ENCODE measurements at regions not wholly inside any gene's neighbourhood (a gene's known extent, or its start where the extent isn't known, plus 50 kb on each side); places are given as distances from the start of the nearest gene placed in this dataset.

- no peak overlapping the region for H3K4me3 ChIP-seq (ENCODE audit: low read depth, low read length)
- no peak overlapping the region for H2BK5ac ChIP-seq (ENCODE audit: low read depth, low read length, poor library complexity)
- H4K8ac ChIP-seq (ENCODE audit: low read depth, low read length): no peak overlapping the region
- H2AK5ac ChIP-seq (ENCODE audit: low read length): no peak overlapping the region
- no peaks in the 10 kb centered on the region for H3K4me1 ChIP-seq (ENCODE audit: control insufficient read depth in 1 of 2, insufficient read depth in 2 of 2, low read length in 2 of 2)
- H3K9ac ChIP-seq (ENCODE audit: low read length): no peak overlapping the region
- no peak for DNase-seq
- no peak overlapping the region for H2AFZ ChIP-seq (ENCODE audit: insufficient read depth, low read length, poor library complexity)
- no peak overlapping the region for H3K23ac ChIP-seq (ENCODE audit: low read length)
- no peak overlapping the region for H4K91ac ChIP-seq (ENCODE audit: low read depth, low read length)
- H2BK120ac ChIP-seq (ENCODE audit: insufficient read depth, low read length, poor library complexity): no peak overlapping the region
- no peak overlapping the region for H3K14ac ChIP-seq (ENCODE audit: low read length)
- H3K9me3 ChIP-seq (ENCODE audit: insufficient read depth, low read depth, low read length): no peaks in the 10 kb centered on the region
- H3K79me2 ChIP-seq (ENCODE audit: control insufficient read depth, insufficient read depth, low read length, poor library complexity): no peaks in the 10 kb centered on the region
- H3K36me3 ChIP-seq (ENCODE audit: control insufficient read depth in 1 of 2, insufficient read depth in 2 of 2, low read length in 2 of 2): no peaks in the 10 kb centered on the region
- WGBS (ENCODE audit: extremely low coverage, insufficient coverage, insufficient read length): no CpG with 5 or more reads among the region's 10 CpGs
- H4K12ac ChIP-seq (ENCODE audit: low read depth, low read length): no peak overlapping the region
- no peaks in the 10 kb centered on the region for H3K79me1 ChIP-seq (ENCODE audit: low read length)
- no peak overlapping the region for H3K27ac ChIP-seq (ENCODE audit: low read depth, low read length)
- H3K4ac ChIP-seq (ENCODE audit: low read depth, low read length): no peak overlapping the region
- no peak overlapping the region for H3K4me2 ChIP-seq (ENCODE audit: low read length)
- no peaks in the 10 kb centered on the region for H3K27me3 ChIP-seq (ENCODE audit: insufficient read depth, low read length)
- no peak overlapping the region for H2BK12ac ChIP-seq (ENCODE audit: low read length)
- no peak overlapping the region for H3K18ac ChIP-seq (ENCODE audit: low read length)
These were observed 928.7 kb downstream of the LRFN5 start for GRCh38 chr14:42535397-42535796.

GRCh38 chr14:42533476-42533875 lies 926.8 kb downstream of the LRFN5 start:
- no peak overlapping the region for H3K14ac ChIP-seq (ENCODE audit: low read length)
- H3K4me3 ChIP-seq (ENCODE audit: low read depth, low read length): no peak overlapping the region
- DNase-seq: no peak
- H4K12ac ChIP-seq (ENCODE audit: low read depth, low read length): no peak overlapping the region
- H3K4me1 ChIP-seq (ENCODE audit: control insufficient read depth in 1 of 2, insufficient read depth in 2 of 2, low read length in 2 of 2): no peaks in the 10 kb centered on the region
- H3K27me3 ChIP-seq (ENCODE audit: insufficient read depth, low read length): no peaks in the 10 kb centered on the region
- no peak overlapping the region for H4K91ac ChIP-seq (ENCODE audit: low read depth, low read length)
- H3K4ac ChIP-seq (ENCODE audit: low read depth, low read length): no peak overlapping the region
- H2BK5ac ChIP-seq (ENCODE audit: low read depth, low read length, poor library complexity): no peak overlapping the region
- H2AFZ ChIP-seq (ENCODE audit: insufficient read depth, low read length, poor library complexity): no peak overlapping the region
- H3K36me3 ChIP-seq (ENCODE audit: control insufficient read depth in 1 of 2, insufficient read depth in 2 of 2, low read length in 2 of 2): no peaks in the 10 kb centered on the region
- no peaks in the 10 kb centered on the region for H3K9me3 ChIP-seq (ENCODE audit: insufficient read depth, low read depth, low read length)
- no peaks in the 10 kb centered on the region for H3K79me1 ChIP-seq (ENCODE audit: low read length)
- H2BK12ac ChIP-seq (ENCODE audit: low read length): no peak overlapping the region
- WGBS (ENCODE audit: extremely low coverage, insufficient coverage, insufficient read length): no CpG with 5 or more reads among the region's 1 CpG
- no peak overlapping the region for H3K9ac ChIP-seq (ENCODE audit: low read length)
- no peak overlapping the region for H4K8ac ChIP-seq (ENCODE audit: low read depth, low read length)
- no peak overlapping the region for H2AK5ac ChIP-seq (ENCODE audit: low read length)
- no peak overlapping the region for H3K27ac ChIP-seq (ENCODE audit: low read depth, low read length)
- H3K4me2 ChIP-seq (ENCODE audit: low read length): no peak overlapping the region
- no peak overlapping the region for H2BK120ac ChIP-seq (ENCODE audit: insufficient read depth, low read length, poor library complexity)
- H3K23ac ChIP-seq (ENCODE audit: low read length): no peak overlapping the region
- no peaks in the 10 kb centered on the region for H3K79me2 ChIP-seq (ENCODE audit: control insufficient read depth, insufficient read depth, low read length, poor library complexity)
- no peak overlapping the region for H3K18ac ChIP-seq (ENCODE audit: low read length)

- no peaks in the 10 kb centered on the region for H3K36me3 ChIP-seq (ENCODE audit: control insufficient read depth in 1 of 2, insufficient read depth in 2 of 2, low read length in 2 of 2)
- H3K18ac ChIP-seq (ENCODE audit: low read length): no peak overlapping the region
- no peak overlapping the region for H3K14ac ChIP-seq (ENCODE audit: low read length)
- H3K9ac ChIP-seq (ENCODE audit: low read length): no peak overlapping the region
- H4K91ac ChIP-seq (ENCODE audit: low read depth, low read length): no peak overlapping the region
- no peak overlapping the region for H2BK120ac ChIP-seq (ENCODE audit: insufficient read depth, low read length, poor library complexity)
- H3K4me3 ChIP-seq (ENCODE audit: low read depth, low read length): no peak overlapping the region
- no peak for DNase-seq
- H3K27me3 ChIP-seq (ENCODE audit: insufficient read depth, low read length): no peaks in the 10 kb centered on the region
- no CpG with 5 or more reads among the region's 2 CpGs for WGBS (ENCODE audit: extremely low coverage, insufficient coverage, insufficient read length)
- no peak overlapping the region for H2BK12ac ChIP-seq (ENCODE audit: low read length)
- H3K9me3 ChIP-seq (ENCODE audit: insufficient read depth, low read depth, low read length): no peaks in the 10 kb centered on the region
- H3K79me1 ChIP-seq (ENCODE audit: low read length): no peaks in the 10 kb centered on the region
- H3K4me2 ChIP-seq (ENCODE audit: low read length): no peak overlapping the region
- H3K4ac ChIP-seq (ENCODE audit: low read depth, low read length): no peak overlapping the region
- H2BK5ac ChIP-seq (ENCODE audit: low read depth, low read length, poor library complexity): no peak overlapping the region
- no peak overlapping the region for H2AK5ac ChIP-seq (ENCODE audit: low read length)
- no peak overlapping the region for H3K23ac ChIP-seq (ENCODE audit: low read length)
- no peak overlapping the region for H3K27ac ChIP-seq (ENCODE audit: low read depth, low read length)
- no peak overlapping the region for H4K12ac ChIP-seq (ENCODE audit: low read depth, low read length)
- H4K8ac ChIP-seq (ENCODE audit: low read depth, low read length): no peak overlapping the region
- no peaks in the 10 kb centered on the region for H3K4me1 ChIP-seq (ENCODE audit: control insufficient read depth in 1 of 2, insufficient read depth in 2 of 2, low read length in 2 of 2)
- H2AFZ ChIP-seq (ENCODE audit: insufficient read depth, low read length, poor library complexity): no peak overlapping the region
- H3K79me2 ChIP-seq (ENCODE audit: control insufficient read depth, insufficient read depth, low read length, poor library complexity): no peaks in the 10 kb centered on the region
These were observed 925.5 kb downstream of the LRFN5 start for GRCh38 chr14:42532194-42532593.

GRCh38 chr14:42527141-42527540 lies 920.5 kb downstream of the LRFN5 start:
- Histone ChIP-seq H2BK5ac (ENCODE audit: low read depth, low read length, poor library complexity) (no peak overlapping the region), H2AK5ac (ENCODE audit: low read length) (no peak overlapping the region), H3K9ac (ENCODE audit: low read length) (no peak overlapping the region), H2BK12ac (ENCODE audit: low read length) (no peak overlapping the region), H4K12ac (ENCODE audit: low read depth, low read length) (no peak overlapping the region), H3K36me3 (ENCODE audit: control insufficient read depth in 1 of 2, insufficient read depth in 2 of 2, low read length in 2 of 2) (no peaks in the 10 kb centered on the region), H3K9me3 (ENCODE audit: insufficient read depth, low read depth, low read length) (no peaks in the 10 kb centered on the region), H3K4me2 (ENCODE audit: low read length) (no peak overlapping the region), H2AFZ (ENCODE audit: insufficient read depth, low read length, poor library complexity) (no peak overlapping the region), H2BK120ac (ENCODE audit: insufficient read depth, low read length, poor library complexity) (no peak overlapping the region), H3K4ac (ENCODE audit: low read depth, low read length) (no peak overlapping the region), H3K4me3 (ENCODE audit: low read depth, low read length) (no peak overlapping the region), H3K79me2 (ENCODE audit: control insufficient read depth, insufficient read depth, low read length, poor library complexity) (no peaks in the 10 kb centered on the region), H3K4me1 (ENCODE audit: control insufficient read depth in 1 of 2, insufficient read depth in 2 of 2, low read length in 2 of 2) (no peaks in the 10 kb centered on the region), H3K23ac (ENCODE audit: low read length) (no peak overlapping the region), H3K14ac (ENCODE audit: low read length) (no peak overlapping the region), H4K91ac (ENCODE audit: low read depth, low read length) (no peak overlapping the region), H3K79me1 (ENCODE audit: low read length) (no peaks in the 10 kb centered on the region), H4K8ac (ENCODE audit: low read depth, low read length) (no peak overlapping the region), H3K27ac (ENCODE audit: low read depth, low read length) (no peak overlapping the region), H3K27me3 (ENCODE audit: insufficient read depth, low read length) (no peaks in the 10 kb centered on the region), H3K18ac (ENCODE audit: low read length) (no peak overlapping the region)
- WGBS (ENCODE audit: extremely low coverage, insufficient coverage, insufficient read length): no CpG with 5 or more reads among the region's 2 CpGs
- no peak for DNase-seq
